SW 1271 (cell line): ENCODE measurements at regions not wholly inside any gene's neighbourhood (a gene's known extent, or its start where the extent isn't known, plus 50 kb on each side); places are given as distances from the start of the nearest gene placed in this dataset.

Experiments
- DNase-seq, 2 experiments: peaks; one replicate each; lab custom pipeline; 2025; lab: John Stamatoyannopoulos, UW

DNA sequence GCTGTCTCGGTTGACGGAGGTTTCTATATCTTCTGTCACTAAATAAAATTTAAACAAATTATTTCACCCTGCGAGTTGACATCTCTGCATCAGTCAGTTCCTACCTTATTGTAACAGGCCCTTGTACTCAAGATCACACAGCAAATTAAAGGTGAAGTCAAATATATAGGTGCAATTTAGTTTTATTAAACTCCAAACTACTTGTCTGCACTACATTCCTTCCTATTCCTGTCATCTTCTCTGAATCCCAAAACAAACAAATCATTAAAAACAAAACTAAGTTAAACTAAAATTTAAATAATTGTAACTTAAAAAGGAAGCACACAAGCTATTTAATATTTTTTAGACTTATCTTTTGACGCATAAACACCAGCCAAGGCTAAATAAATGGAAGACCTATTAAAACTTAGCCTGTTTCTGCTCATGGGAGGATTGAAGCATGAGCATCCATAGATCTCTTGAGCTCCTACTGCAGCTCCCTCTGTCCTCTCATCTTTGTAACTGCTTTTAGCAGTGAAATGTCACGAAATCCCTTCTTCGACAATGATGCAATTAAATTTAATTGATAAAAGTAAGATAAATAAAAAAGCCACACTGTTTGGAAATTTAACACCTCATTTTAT, 1152.3 kb upstream of the GJE1 start:
- no peak for DNase-seq

DNA sequence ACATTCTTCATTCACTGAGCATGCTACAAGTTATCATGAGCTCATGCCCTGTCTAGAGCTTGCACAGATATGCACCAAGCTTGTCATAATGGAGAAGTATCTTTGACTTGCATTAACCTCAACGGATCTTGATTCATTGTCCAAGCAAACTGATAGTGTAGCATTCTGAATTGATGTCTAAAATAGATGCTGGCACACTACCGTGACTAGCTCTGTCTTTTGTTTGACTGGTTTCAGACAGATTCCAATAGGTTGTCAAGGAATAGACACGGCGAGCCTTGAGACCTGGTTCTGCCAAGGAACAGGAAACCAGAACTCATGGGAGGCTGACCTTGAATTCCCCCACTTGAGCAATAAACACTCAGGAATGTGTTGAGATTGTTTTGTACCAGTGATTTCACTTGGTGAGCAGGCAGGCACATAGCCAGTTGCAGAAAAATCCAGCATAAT, 1153.1 kb upstream of the GJE1 start:
- DNase-seq, result no peak

DNA sequence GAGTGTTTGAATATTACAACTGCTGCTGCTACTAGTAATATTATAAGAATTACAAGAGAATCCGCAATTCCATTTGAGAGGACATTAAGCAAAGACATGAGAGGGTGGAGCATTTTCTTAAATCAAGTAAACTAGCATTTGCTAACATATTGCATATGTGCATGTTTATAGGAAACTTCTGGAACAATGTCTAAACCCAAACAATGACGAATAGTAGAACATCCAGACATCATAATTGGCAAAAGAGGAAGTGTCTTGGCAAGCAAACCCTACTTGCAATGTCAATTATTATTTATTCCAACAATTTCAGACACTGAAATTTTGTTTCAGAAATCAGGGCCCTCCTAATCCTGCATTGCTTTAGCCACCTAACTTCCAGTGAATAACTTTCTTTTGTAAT, 1155.3 kb upstream of the GJE1 start:
- no peak for DNase-seq

DNA sequence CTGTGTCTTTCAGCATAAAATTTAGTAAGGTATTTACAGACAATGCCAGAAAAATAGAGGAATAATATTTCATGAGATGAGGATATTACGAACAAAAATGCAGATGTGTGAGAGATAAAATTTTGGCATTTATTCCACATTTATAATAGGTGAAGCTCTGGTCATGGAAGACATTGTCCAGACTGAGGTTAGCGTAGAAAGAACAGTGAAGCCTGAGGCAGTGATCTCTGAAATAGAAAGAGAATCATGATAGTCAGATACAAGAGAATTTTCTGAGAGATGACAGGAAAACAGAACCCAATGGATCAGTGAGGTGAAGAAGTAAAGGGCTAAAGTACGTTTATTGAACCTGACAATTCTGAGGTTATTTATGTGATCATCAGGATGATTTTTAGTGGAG, 1155.9 kb upstream of the GJE1 start:
- DNase-seq, result no peak

DNA sequence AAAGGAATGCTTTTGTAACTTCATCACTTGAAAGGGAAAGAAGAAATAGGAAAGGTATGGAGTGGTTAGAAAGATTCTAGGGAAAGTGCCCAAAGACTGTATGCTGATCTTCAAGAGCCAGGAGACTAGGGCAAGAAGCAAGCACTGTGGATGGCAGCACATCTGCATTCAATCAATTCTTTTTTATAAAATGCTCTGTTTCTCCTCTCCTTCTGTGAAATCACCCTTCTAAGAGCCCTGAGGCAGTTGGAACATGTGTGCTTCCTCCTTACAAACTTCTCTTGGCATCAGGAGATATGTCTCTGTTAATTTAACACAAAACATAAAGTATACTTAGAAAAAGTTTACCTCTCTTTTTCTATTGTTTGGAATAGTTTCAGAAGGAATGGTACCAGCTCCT, 1162.2 kb upstream of the GJE1 start:
- no peak for DNase-seq

DNA sequence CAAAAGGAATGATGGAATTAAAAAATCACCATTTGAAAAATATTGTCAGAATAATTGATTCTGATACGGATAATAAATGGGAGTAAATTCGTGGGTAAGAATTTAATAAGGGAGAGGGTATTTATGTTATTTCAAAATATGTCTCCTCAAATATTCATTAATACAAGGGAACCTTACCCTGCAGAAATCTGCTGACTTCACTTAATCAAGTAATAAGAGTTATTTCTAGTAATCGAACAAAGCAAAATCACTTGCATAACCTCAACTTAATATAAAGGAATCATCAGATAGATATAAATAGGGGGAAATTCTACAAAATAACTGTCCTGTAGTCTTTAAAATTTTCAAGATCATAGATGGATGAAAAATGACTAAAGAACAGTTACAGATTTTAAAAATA, 1164.7 kb upstream of the GJE1 start:
- DNase-seq, result no peak

DNA sequence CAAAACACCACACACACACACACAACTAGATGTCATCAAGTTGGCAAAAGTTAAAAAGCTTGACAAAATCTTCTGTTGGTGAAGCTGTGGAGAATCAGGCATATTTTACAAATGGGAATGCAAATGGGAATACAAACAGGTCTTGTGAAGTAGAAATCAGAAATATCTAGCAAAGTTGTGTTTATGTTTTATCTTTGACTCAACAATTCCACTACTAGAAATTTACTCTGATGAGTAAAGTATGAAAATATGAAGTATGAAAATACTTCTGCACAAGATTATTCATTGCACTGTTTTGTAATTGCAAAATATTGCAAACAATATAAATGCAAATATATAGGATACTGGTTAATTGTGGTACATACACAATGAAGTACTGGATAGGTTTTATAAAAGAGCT, 1166.0 kb upstream of the GJE1 start:
- DNase-seq, result no peak

DNA sequence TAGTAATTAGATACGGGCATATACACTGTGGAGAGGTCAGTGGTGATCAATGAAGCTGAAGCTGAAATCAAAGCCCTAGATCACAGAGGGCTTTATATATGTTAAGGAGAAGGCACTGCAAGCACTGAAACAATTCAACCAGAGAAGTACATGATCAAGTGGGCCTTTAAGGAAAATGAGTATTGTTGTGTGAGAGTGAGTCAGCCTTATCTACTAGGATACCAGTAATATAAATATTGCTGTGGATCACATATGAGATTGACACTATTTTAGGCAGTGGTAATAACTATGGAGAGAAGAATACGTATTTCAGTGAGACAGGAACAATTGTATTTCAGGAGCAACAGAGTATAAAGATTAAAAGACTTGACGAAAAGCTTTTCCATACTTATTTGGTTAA, 1172.2 kb upstream of the GJE1 start:
- no peak for DNase-seq

DNA sequence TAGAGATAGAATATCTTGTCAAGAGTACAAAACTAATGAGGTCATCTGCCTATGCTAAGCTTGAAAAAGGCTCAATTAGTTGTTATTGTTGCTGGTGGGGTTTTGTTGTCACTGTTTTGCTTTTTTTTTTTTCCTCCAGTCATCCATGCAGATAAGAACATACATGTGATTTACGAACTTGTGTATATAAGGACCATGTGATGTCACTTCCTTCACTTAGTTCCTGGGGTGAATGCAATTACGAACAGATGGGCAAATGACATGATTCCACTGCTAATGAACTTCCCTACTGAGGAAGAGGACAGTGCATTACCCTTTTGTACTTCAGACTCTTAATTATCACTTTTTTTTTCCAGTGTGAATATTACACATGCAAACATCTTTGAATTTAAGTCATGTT, 1175.3 kb upstream of the GJE1 start:
- no peak for DNase-seq

DNA sequence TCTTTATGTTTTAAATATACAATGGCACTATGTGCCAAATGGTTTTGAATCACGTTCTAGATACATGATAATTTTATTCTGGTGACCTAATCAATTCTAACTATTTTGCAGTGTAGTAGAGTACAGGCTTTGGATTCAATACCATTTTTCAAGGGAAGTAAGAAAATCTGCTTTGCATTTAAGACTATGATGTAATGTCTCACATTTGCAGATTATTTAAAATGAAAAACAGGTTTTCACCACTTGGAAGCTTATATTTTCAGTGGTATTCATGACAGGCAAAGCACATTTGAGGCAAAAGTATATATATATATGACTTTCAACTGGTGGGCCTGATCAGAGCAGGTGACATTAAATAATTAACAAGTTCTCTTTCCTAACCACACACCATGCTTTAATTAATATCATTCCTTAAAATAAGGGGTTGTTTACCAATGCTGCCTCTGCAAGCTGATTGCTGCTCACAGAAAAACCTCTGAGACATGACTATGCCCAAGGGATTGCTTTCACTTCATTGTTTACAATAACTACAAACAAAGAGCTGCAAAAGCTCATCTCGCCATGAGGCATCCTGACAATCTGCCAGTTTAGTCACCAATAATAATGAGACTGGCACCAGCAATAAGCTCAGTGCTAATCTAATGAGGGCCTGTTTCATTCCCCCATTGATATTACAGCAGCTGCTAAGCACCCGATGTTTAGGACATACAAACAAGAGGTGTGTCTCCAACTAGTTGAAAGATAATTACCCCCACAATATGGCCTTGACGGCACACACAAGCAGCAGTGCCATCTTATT, 1176.0 kb upstream of the GJE1 start:
- no peak for DNase-seq

DNA sequence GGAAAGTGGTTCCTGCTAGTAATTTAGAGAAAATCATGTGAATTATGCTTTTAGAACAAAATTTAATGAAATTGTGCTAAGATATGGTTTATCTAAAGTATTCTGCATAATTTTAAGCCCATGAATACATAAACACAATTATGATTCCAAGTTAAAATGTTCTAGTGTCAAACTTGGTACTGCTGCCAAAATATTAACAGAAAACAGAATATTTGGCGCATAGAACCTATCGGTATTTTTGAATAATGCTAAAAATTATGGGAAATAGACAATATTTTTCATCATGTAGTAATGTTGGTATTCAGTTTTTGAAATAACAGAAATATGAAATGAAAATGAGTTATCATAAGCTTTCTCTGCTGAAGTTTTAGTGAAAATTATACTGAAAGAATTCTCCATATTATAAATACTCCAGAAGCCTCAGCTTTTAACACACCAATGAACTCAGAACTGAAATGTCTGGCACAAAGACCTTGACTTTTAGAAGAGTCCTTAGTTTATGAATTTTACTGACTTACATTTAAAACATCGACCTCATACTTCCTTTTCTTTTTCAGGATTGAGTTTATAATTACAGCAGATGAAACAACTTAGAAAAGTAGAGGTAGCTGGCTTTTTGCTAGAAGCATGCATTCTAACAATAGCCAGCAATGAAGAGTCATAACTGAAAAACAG, 1192.3 kb upstream of the GJE1 start:
- DNase-seq, result no peak

DNA sequence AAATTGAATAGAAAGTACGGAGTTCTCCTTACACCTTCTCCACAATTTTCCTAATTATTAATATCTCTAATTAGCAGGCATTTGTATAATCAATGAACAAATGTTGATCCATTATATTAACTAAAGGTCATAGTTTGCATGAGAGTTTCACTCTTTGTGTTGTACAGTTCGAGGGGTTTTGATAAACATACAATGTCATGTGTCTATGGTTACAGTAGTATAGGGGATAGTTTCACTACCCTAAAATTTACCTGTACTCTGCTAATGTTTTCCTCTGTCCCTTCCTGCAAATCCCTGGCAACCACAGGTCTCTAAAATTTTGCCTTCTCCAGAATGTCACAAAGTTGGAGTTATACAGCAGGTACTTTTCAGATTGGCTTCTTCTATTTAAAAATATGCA, 1199.8 kb upstream of the GJE1 start:
- no peak for DNase-seq

DNA sequence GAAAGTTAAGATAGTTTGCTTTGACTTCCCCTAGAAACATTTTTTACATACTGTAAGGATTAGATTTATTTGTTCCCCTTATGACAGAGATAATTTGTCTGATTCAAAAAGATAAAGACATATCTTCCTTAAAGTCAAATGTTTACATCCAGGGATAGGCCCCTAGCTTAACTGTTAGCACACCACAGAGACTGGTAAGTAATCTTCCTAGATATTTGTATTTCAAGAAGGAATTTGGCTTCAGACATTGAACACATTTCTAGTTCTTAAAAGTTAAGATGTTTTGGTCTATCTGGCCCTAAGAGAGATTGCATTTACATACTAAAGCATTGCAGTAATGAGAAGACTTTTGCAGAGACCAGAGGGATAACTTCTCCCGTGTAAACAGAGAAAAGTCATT, 1201.1 kb upstream of the GJE1 start:
- DNase-seq, result no peak

DNA sequence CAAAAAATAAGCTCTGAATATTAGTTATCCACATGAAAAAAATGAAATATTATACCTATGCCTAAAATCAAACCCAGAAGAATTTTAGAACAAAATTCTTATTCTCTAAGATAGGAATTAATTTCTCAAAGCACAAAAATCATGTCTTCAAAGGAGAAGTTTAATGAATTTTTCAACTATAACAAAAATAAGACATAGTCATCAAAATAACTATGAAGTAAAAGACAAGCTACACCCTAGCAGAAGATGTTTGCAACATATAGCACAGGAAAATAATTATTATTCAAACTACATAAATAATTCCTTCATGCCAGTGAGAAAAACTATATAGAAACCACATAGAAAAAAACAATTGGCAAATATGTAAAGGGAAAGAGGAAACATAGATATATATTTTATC, 1203.6 kb upstream of the GJE1 start:
- DNase-seq, result no peak

DNA sequence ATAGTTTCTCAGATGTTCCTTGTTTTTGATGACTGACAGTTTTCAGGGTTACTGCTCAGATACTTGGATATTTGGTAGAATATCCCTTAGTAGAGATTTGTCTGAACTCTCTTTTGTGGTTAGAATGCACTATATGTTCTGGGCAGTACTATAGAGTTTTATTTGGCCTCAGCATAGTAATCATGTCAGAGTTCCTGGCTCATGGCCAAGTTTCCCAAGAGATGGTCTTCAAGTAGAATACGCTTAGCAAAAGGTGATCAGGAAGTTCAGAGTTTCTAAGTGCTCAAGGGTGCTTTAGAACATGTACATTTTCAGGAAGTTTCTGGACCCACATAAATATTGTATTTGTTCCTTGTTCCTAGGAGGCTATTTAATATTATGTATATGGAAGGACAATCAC, 1209.7 kb upstream of the GJE1 start:
- no peak for DNase-seq

DNA sequence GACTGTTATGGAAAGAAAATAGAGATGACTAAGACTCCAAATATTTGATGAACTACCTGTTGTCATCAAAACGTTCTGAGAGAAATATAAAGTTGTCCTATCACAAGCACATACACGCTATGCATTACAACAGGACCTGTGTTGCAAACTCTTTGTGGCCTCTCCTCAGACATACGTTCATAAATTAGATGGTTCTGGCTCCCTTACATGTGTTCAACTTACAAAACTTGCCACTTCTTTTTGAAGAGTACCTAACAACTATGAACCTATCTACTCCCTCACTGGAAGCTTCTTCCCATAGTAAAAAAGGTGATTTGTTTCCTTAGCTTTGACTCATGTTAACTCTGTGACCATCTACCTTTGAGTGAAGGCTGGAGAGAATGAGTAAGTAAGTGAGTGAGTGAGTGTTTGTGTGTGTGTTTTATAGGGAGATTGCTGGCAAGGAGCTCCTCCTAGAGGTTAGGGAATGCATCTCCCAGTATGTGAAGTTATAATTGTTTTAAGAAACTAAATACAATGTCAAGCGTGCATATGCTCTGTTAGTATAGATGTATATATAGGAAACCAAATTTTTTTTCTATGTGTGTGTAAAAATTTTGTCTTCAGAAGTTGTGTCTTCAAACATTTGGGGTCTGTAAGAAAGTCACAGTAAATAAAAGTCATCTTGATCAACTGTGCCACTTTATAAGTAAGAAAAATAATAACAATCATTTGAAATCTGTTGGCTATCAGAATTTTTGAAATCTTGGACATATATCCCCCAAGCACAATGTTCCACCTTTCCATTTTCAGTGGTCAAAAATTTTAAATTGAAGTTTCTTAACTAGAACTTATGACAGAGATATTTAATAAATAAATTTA, 1211.1 kb upstream of the GJE1 start:
- DNase-seq, result peak in 1 of 2 experiments; percentile 63

DNA sequence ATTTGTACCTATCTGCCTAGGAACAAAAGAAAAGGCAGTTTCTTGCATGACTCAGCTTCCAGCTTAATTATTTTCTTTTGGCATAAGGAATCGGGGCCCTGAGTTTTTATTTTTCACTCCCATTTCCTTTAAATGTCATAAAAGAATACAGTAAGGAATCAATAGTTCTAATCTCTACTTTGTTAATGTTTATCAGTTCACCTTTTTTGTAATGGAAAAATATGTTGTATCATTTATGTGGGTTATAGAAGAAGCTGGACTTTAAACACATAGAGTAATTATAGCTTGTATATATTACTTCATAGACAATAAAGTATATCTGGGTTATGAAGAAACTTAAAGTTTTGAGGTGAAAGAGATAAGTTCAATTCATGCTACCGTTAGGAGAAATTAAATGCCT, 1214.8 kb upstream of the GJE1 start:
- no peak for DNase-seq

DNA sequence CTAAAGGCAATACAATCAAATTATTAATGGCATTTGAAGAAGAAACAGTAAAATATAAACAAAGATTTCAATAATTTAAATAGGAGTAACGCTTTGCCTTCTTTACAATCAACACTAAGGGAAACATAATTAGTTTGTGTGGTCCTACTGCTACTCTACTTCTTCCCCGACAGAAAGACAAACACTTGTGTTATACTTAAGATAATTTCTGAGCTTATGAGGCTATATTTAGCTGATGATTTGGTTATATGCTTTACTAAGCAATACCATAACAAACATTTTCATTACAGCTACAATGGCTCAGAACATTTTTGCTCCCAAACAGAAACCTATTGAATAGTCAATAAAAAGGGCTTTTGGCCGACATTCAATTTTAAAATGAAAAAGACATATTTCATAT, 1217.2 kb upstream of the GJE1 start:
- DNase-seq, result no peak

DNA sequence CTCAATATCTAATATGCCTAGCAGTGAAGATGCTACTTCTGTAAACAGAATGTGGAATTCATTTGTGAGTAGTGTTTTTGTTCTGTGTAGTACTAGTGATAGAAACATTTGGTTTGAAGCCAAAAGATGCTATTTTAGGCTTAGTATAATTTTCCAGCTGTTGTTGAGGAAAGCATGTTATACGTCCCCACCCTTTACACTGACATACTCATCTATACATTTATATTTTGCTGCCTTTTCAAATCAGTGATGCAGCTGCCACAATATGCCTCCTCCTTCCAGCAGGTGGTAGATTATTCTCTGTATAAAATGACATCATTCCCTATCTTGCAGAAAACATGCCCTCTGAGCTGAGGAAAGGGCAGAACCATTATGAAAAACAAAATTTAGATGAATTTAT, 1217.6 kb upstream of the GJE1 start:
- DNase-seq, result no peak

DNA sequence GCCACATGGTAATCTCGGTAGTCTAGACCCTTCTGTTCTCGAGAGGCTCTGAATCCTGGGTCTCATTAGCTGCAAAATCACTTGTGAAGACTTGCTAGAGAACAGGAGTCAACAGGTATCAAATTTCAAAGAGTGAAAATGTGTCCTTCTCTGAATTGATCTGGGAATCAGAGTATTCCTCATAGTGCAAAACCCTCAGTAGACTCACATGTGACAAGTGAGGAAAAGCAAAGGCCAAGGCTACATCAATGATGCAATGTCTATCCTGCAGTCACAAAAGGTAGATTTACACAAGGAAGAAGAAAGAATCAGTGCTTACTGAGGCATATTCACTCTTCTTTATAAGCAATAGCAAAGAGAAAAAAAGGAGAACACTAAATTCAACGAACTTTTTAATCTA, 1220.0 kb upstream of the GJE1 start:
- DNase-seq, result no peak

DNA sequence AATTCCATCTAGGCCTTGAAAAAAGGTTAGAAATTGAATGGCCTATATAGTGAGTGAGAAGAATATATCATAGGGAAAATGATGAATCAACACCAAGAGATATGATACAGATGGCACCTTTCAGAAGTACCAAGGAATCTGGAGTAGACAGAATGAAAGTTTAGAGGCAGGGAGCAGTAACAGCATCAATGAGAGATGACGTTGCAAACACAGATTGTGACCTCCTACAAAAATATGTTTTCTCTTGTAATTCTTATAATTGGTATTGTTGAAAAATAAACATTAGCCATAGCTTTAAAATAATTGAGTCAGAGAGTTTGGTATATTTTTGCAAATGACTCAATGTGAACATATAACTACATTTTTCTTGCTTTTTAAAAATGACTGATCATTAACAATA, 1223.1 kb upstream of the GJE1 start:
- no peak for DNase-seq

DNA sequence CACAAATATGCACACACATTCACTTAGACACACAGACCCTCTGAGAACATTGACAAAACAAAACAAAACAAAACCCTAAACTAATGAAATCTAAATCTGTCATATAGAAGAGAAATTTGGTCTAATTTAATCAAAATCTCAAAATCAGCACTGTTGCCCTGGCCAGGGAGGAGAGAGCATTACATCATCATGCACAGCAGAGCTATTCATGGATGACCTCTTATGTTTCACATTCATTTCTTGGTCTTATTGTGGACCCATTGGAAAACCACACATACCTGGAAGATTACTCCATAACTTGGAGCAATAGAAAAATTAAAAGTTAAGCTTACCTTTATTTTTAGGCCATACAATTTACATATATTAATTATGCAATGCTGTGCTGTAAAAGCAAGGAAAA, 1223.6 kb upstream of the GJE1 start:
- no peak for DNase-seq
